ENCODE measurements at regions not wholly inside any gene's neighbourhood (a gene's known extent, or its start where the extent isn't known, plus 50 kb on each side); places are given as distances from the start of the nearest gene placed in this dataset.
"Not testable (repeated sequence)": the region's sequence is repeated elsewhere in the genome, so short reads cannot be mapped to it uniquely, and the experiment has no call there.

DNA sequence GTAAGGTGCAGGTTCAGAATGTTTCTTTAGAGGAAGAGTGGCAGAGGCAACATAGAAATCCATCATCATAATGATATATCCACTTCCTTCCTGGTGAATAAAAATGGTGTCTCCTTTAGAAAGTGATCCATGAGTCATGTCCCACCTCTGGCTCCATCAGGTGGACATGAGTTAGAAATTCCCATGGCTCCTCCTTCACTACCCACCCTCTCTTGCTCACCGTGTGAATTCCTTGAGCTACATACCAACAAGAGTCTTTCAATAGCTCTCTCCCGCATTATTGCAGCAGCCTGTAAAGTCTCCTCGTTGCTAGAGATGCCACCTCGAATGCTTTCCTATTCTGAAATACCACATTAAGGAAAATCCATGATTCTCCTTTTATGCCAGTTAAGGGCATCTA lies 317.6 kb downstream of the LNPK start:
- no peak for DNase-seq (ENCODE audit: low spot score)

GRCh38 chr2:175679728-175680127 lies 322.3 kb downstream of the LNPK start:
- DNase-seq (ENCODE audit: low spot score): no peak

GRCh38 chr2:175679231-175679630 lies 322.8 kb downstream of the LNPK start:
- DNase-seq (ENCODE audit: low spot score): no peak

DNA sequence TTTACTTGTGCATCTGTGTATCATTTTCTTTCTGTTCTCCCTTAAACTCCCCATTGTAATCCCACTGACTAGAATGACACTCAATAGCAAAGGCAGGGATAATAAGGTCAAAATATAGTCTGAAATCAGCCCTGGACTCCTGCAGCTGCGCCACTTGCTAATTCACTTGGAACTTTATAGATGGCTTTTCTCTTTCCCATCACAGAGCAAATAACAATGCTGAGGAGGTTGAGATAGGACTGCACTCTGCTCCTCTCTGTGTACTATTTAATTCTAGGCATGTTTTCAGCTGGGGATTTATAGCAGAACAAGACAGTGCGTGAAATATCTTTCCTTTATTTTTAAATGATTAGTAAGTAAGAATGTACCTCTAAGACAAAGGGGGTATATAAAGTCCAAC lies 324.2 kb downstream of the LNPK start:
- DNase-seq (ENCODE audit: low spot score): no peak

DNA sequence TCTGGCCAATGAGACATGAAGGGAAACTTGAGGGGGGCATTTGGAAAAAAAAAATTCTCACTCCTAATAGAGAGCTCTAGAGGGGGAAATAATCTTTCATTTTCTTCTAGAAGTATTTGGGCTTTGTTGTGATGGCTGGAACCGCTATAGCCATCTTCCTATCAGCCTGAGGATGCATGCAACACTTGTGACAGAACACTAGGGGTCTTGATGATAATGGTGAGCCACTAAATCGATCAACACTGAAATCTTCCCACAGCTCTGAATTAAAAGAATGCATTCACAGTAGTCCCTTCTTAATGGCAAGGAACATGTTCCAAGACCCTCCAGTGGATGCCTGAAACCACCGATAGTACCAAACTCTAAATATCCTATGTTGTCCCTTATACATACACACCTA lies 325.3 kb downstream of the LNPK start:
- DNase-seq (ENCODE audit: low spot score): no peak

DNA sequence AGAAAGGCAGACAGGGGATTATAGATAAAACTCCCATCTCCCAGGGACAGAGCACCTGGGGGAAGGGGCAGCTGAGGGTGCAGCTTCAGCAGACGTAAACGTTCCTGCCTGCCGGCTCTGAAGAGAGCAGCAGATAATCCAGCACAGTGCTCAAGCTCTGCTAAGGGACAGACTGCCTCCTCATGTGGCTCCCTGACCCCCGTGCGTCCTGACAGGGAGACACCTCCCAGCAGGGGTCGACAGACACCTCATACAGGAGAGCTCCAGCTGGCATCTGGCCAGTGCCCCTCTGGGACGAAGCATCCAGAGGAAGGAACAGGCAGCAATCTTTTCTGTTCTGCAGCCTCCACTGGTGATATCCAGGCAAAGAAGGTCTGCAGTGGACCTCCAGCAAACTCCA lies 333.3 kb downstream of the LNPK start:
- not testable (repeated sequence) for DNase-seq (ENCODE audit: low spot score)

DNA sequence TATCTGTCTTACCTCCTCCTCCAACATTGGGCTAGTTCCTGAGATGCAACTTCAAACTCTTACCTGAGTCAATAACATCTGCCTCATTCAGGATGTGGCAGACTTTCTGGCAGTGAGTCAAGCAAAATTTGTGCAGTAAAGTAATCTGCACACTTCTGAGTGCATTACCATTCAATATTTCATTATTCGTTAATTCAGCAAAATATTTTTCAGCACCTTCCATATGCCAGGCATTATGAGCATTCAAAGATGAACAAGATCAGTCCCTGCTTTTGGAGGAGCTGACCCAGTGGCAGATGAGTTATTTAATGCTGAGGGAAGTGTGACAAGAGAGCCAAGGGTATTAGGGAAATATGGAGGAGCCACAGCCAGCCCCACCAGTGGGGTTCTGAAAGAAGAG lies 339.7 kb downstream of the LNPK start:
- no peak for DNase-seq (ENCODE audit: low spot score)

DNA sequence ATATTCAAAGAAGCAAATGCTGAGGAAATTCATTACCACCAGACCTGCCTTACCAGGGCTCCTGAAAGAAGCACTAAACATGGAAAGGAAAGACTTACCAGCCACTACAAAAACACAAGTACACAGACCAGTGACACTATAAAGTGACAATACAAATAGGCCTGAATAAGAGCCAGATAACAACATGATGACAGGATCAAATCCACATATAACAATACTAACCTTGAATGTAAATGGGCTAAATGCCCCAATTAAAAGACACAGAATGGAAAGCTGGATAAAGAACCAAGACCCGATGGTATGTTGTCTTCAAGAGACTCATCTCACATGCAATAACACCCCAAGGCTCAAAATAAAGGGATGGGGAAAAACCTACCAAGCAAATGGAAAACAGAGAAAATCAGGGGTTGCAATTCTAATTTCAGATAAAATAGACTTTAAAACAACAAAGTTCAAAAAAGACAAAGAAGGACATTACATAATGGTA lies 353.4 kb downstream of the LNPK start:
- DNase-seq (ENCODE audit: low spot score): no peak

- no peak for DNase-seq (ENCODE audit: low spot score)
Observed at GRCh38 chr2:175647058-175647457, 355.0 kb downstream of the LNPK start.

DNA sequence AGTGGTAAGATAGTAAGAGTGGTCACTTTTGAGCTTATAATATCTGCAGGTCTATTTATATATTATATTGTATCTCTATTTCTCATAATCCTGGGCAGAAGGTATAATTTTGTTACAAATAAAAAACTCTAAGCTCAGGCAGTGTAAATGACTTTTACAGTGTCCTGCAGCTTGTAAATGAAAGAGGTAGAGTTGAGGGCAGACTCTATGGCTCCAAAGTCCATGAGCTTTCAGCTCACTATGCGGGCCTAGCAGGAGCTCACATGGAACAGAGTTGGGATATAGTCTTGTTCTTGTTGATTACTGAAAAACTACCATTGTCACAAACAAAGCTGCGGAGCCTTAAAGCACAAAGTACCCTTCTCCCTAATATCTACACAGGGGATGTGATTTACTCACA lies 361.4 kb downstream of the LNPK start:
- DNase-seq (ENCODE audit: low spot score): no peak

DNA sequence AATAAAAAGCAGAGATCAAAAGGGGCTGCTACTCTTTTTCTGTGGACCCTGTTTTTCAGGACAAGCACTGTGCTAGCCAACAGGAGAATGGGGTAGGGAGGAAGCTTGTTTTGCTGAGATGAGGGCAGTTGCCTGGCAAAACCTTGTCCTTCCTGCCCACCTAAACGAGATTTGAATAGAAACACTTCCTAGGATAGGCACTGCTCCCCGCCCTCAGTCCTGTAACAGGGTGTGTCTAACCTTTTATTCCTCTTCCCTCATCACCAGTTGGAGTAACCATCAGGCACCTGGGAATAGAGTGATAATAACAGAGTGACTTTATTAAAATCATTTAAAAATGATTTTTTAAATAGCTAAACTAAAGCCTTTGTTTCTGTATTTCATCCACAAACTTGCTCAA lies 368.8 kb downstream of the LNPK start:
- DNase-seq (ENCODE audit: low spot score): no peak

GRCh38 chr2:175631245-175631623 lies 370.8 kb downstream of the LNPK start:
- no peak for DNase-seq (ENCODE audit: low spot score)

DNA sequence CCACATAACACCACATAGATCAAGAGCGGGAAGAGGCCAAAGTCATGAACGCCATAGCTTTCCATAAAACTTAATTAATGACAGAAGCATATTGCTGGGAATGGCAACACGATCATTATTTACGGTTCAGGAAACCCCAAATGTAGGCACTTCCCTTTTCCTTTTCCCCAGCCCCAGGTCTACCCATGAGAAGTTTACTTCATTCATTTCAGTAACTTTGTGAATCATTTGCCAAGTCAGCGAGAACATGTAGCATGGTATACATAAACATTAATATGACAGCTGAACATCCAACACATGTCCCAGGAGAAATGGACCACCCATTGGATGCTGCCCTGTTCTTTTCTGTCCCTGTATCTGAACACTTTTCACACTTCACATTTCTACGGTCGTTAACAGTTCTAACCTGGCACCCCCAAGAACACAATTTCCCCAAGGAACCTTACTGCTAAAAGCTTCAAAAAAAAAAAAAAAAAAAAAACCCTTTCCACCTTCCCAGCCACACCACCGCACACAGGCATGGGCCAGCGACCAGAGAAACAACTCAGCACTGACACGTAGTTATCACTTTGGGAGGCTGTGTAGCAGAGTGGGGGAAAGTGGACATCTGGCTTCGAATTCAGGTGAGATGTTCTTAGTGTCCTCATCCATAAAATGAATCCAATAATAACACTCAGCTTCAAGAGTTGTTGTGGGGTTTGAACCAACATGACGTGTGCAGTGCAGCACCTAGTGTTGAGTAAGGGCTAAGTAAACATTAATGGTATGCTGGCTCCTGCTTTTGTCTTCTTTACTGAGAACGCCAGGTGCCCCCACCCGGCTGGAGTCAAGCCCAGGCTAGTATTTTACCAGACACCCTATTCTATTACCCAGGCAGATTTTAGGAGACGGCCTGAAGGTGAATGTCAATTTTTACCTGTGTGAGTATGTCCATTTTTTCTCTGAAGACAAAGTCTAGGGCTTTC lies 371.5 kb downstream of the LNPK start:
- DNase-seq (ENCODE audit: low spot score): no peak

DNA sequence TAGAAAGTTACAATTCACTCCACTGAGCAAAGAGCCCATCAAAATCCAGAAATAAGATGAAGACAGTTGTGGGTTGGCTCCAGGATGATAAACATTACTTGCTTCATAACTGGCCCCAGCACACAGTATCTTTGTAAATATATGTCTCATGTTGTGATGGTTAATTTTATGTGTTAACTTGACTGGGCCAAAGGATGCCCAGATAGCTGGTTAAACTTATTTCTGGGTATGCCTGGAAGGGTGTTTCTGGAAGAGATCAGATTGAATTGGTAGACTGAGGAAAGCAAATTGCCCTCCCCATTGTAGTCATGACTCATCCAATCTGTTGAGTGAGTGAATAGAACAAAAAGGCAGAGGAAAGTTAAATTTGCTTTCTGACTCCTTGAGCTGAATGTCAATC lies 373.8 kb downstream of the LNPK start:
- DNase-seq (ENCODE audit: low spot score): no peak

DNA sequence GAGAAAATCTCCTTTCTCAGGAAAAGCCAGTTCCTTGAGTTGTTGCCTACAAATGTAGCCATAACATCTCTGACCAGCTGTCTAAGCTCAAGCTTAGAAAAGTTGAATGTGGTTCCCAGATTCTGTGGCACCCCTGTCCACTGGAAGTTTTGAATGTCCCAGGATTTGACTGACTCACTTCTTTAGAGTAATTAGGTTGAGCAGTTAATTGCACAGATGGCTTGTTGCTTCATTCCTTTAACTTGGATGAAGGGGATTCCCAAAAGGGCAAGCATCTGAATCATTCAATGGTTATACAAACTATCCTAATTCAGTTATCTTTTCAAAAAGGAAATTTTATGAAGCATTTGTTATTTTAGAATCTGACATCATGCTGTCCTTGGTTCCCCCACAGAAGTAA lies 374.7 kb downstream of the LNPK start:
- DNase-seq (ENCODE audit: low spot score): no peak

GRCh38 chr2:175626796-175627195 lies 375.3 kb downstream of the LNPK start:
- DNase-seq (ENCODE audit: low spot score): no peak

GRCh38 chr2:175624785-175625184 lies 377.3 kb downstream of the LNPK start:
- no peak for DNase-seq (ENCODE audit: low spot score)

- DNase-seq (ENCODE audit: low spot score): no peak
Observed at GRCh38 chr2:175624211-175624761, 377.8 kb downstream of the LNPK start.

DNA sequence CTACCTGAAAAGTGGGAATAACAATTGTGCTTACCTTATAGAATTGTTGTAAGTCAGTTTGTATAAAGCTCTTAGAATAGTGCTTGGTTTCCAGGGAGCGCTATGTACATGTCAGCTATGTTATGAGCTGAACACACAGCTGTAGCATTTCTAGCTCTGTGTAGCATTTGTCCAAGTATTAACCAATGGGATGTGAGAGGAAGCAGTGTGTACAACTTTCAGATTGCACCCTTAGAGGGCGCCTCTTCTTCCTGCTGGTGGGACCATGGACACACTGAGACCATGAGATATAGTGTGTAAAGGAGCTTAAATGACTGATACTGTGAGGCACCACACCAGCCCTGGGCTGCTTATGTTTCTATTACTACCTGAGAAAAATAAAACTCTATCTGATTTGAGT lies 380.2 kb downstream of the LNPK start:
- no peak for DNase-seq (ENCODE audit: low spot score)

DNA sequence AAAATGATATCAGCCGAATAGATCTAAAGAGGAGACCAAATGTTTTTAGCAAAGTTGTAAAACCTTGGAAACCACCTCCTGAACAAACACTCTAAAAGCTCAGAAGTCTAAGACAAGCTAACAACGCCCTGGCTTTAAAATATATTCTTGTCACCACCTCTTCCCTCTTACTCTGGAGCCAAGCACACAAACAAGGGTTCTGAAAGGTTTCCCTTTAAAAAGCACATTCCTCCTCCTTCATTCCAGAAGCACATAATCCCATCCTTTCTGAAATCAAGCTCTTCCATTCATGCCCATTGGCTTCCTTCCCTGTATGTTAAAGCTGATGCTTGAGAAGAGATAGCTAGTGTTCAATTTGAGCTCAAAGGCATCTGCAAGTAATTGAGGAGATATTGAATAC lies 382.0 kb downstream of the LNPK start:
- no peak for DNase-seq (ENCODE audit: low spot score)

- no peak for DNase-seq (ENCODE audit: low spot score)
Observed at GRCh38 chr2:175619179-175620045, 382.7 kb downstream of the LNPK start.

DNA sequence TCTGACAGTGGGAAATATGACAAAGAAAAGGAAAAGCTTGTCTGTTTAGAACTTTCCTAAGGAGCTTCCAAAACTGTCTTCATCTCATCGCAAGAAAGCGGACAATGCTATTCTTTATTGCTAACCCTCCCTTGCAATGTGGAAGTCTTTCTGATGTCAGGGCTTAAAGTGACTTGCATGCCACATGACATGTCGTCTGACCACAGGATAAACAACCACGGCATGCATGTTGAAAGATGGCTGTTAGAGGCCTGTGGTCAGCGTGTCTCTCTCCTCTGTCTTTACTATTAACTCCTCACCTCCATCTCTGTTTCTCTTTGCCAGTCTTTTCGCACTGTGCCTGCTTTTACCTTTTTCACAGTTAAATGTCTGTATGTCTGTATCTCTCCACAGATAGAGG lies 389.8 kb downstream of the LNPK start:
- DNase-seq (ENCODE audit: low spot score): no peak
